CD4-positive, alpha-beta memory T cell (primary cell): ENCODE measurements at regions not wholly inside any gene's neighbourhood (a gene's known extent, or its start where the extent isn't known, plus 50 kb on each side); places are given as distances from the start of the nearest gene placed in this dataset.

Experiments
- CTCF ChIA-PET: fragments of 350-600 bp; sonication (Branson Sonifier 250); formaldehyde crosslinking; loops from one replicate; lab custom pipeline; 2021; ENCODE audit warnings: inconsistent platforms; ENCODE audit not compliant: partially characterized antibody; lab: Charles Lee
- POLR2A ChIA-PET: fragments of 350-600 bp; sonication (Branson Sonifier 250); formaldehyde crosslinking; loops from one replicate; lab custom pipeline; 2021; ENCODE audit not compliant: partially characterized antibody; lab: Charles Lee
- DNase-seq, 5 donors: peaks; one replicate each; pipeline versions ENCODE4 v3.0.0 to v3.0.0-alpha.2; 2020 to 2022; ENCODE audit warnings: mixed read lengths in 1 of 5
- H3K27ac ChIP-seq: one replicate; pipeline ENCODE4 v1.7.0; 2013; ENCODE audit warnings: low read depth, low read length
- H3K27me3 ChIP-seq: 2 replicates; pipeline ENCODE4 v1.7.0; 2013; ENCODE audit warnings: mild to moderate bottlenecking, low read length, moderate library complexity; ENCODE audit not compliant: insufficient read depth
- H3K36me3 ChIP-seq: 2 replicates; pipeline ENCODE4 v1.7.0; 2013; ENCODE audit warnings: mild to moderate bottlenecking, low read length, moderate library complexity; ENCODE audit not compliant: insufficient read depth
- H3K4me1 ChIP-seq: 2 replicates; pipeline ENCODE4 v1.7.0; 2013; ENCODE audit warnings: mild to moderate bottlenecking, low read length, moderate library complexity; ENCODE audit not compliant: insufficient read depth
- H3K4me3 ChIP-seq, 2 donors: one replicate each; pipeline ENCODE4 v1.7.0; 2013; ENCODE audit warnings: low read length in 2 of 2, mild to moderate bottlenecking in 1 of 2
- H3K9me3 ChIP-seq, 2 donors: one replicate each; pipeline ENCODE4 v1.7.0; 2013; ENCODE audit warnings: low read length in 2 of 2, control low read depth in 1 of 2; ENCODE audit not compliant: control insufficient read depth in 1 of 2
- H3K27ac Mint-ChIP-seq, 7 donors: one replicate each; pipeline ENCODE4 v1.8.0; 2020 to 2021; ENCODE audit warnings: mixed read lengths in 7 of 7, mild to moderate bottlenecking in 6 of 7, inconsistent platforms in 3 of 7, moderate library complexity in 3 of 7
- H3K27me3 Mint-ChIP-seq, 2 donors: one replicate each; pipeline ENCODE4 v1.8.0; 2020 to 2021; ENCODE audit warnings: mixed read lengths in 2 of 2
- H3K36me3 Mint-ChIP-seq, 2 donors: one replicate each; pipeline ENCODE4 v1.8.0; 2020 to 2021; ENCODE audit warnings: mixed read lengths in 2 of 2, inconsistent platforms in 1 of 2, mild to moderate bottlenecking in 1 of 2
- H3K4me1 Mint-ChIP-seq, 4 donors: one replicate each; pipeline ENCODE4 v1.8.0; 2020 to 2021; ENCODE audit warnings: mixed read lengths in 4 of 4, mild to moderate bottlenecking in 1 of 4
- H3K4me3 Mint-ChIP-seq, 8 donors: one replicate each; pipeline ENCODE4 v1.8.0; 2020 to 2021; ENCODE audit warnings: mixed read lengths in 8 of 8, mild to moderate bottlenecking in 7 of 8, moderate library complexity in 6 of 8, inconsistent platforms in 3 of 8
- H3K9me3 Mint-ChIP-seq, 8 donors: one replicate each; pipeline ENCODE4 v1.8.0; 2020 to 2021; ENCODE audit warnings: mixed read lengths in 8 of 8, mild to moderate bottlenecking in 5 of 8, inconsistent platforms in 3 of 8, moderate library complexity in 1 of 8
- intact Hi-C: fragments of 100-400 bp; cut with micrococcal nuclease; formaldehyde crosslinking; loops from one replicate; pipeline ENCODE4 v1.15.1; 2023

DNA sequence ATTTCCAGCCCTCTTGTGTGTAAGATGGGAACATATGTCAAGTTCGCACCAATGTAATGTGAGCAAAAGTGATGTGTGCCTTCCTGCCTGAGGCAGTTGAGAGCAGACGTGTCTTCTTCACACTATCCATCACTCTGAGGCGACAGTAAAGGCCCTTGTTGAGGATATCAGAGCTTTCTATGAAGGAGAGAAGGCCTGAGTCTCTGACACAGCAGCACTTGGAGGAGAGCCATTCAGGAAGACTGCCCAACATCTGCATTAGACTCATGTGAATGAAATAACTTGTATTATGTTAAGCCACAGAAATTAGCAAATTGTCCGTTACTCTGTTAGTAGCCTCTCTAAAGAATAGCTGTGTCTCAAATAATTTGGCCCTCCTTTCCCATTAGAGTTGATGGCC is 108.8 kb upstream of the CCDC54 start:
- Histone ChIP-seq H3K27me3 (no peaks in the 10 kb centered on the region), H3K36me3 (no peaks in the 10 kb centered on the region), H3K27ac (no peak overlapping the region), H3K4me3 (no peak overlapping the region), H3K4me1 (peaks cover 3% of the 10 kb centered on the region), H3K9me3 (no peaks in the 10 kb centered on the region)
- Mint-ChIP-seq H3K4me3 (no peak overlapping the region), H3K27ac (no peak overlapping the region), H3K4me1 (peaks cover under 1 to 8% (median 3%) of the 10 kb centered on the region in 4 donors), H3K9me3 (no peaks in the 10 kb centered on the region), H3K27me3 (peaks cover 4 to 10% of the 10 kb centered on the region in 2 donors), H3K36me3 (no peaks in the 10 kb centered on the region)
- intact Hi-C loops, result no loop called here
- ChIA-PET POLR2A (no interaction called here), CTCF (interaction anchor here (0.8 to 2.0 kb wide), 2 partner anchors 32 to 153 kb away, joined by 4 to 7 read pairs; no protein-coding TSS in a partner anchor)
- DNase-seq, result no peak

DNA sequence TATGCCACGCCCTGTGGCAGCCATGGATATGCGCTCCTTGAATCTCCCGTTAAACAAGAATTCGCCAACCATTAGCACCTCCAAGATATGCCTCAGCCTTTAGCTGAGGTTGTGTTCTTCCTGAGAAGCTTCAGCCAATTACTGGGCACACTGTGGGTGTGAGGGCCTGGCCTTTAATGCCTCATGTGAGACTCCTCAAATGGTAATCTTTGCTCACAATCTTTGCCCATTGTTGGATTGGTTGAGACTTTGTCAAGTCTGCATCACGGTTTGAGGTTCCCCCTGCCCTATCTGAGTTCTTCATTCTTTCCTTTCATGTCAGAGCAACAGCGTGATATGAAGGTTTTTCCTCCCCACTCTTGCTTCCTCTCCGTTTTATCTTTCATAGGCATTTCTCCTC is 108.1 kb upstream of the CCDC54 start:
- Histone ChIP-seq H3K4me3 (no peak overlapping the region), H3K36me3 (no peaks in the 10 kb centered on the region), H3K9me3 (no peaks in the 10 kb centered on the region), H3K27me3 (no peaks in the 10 kb centered on the region), H3K27ac (no peak overlapping the region), H3K4me1 (no peaks in the 10 kb centered on the region)
- H3K4me3 Mint-ChIP-seq, result no peak overlapping the region
- intact Hi-C loops, result no loop called here
- ChIA-PET CTCF (interaction anchor here (1.4 kb wide), 1 partner anchor 152 kb away, joined by 5 read pairs; no protein-coding TSS in a partner anchor), POLR2A (no interaction called here)
- peaks cover 7 to 11% of the 10 kb centered on the region in 2 donors for H3K27me3 Mint-ChIP-seq
- H3K4me1 Mint-ChIP-seq, result peaks cover 0 to 2% (median 0%) of the 10 kb centered on the region in 4 donors
- H3K27ac Mint-ChIP-seq, result no peak overlapping the region
- no peaks in the 10 kb centered on the region for H3K9me3 Mint-ChIP-seq
- no peaks in the 10 kb centered on the region for H3K36me3 Mint-ChIP-seq
- DNase-seq, result no peak

DNA sequence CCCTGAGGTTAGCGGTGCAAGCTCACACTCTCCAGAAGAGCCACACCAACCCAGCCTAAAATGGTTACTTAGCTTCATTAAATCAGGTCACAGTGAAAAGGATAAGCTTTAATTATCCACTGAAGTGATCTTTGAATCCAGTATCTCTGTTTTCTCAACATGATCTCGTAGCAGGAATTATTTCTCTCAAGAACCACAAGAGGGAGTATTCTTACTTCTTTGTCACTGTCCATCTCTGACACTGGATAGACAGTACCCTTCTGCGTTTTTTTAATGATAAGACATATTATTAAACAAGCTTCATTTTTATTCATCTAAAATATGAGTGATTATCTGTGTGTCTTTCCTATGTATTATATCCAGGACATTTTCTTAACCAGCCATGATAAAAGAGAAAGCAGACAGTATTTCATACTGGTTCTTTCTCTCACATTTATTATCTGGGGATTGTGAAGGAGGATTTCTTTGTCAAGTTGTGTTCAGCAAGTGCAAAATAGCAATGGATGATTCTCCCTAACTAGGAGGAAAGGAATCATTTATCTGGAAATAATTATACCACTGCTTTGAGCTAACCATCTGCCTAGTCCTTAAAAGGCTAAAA is 105.4 kb upstream of the CCDC54 start:
- no peak overlapping the region for H3K4me3 Mint-ChIP-seq
- no peaks in the 10 kb centered on the region for H3K9me3 Mint-ChIP-seq
- H3K27me3 Mint-ChIP-seq, result peaks cover 10 to 24% of the 10 kb centered on the region in 2 donors
- Histone ChIP-seq H3K4me3 (no peak overlapping the region), H3K9me3 (no peaks in the 10 kb centered on the region), H3K27ac (no peak overlapping the region), H3K36me3 (no peaks in the 10 kb centered on the region), H3K27me3 (no peaks in the 10 kb centered on the region), H3K4me1 (no peaks in the 10 kb centered on the region)
- intact Hi-C loops, result loop anchor here (1.0 to 10.0 kb wide), 4 partner anchors 149 to 469 kb away; partner anchors contain the start of gene BBX
- no peaks in the 10 kb centered on the region for H3K36me3 Mint-ChIP-seq
- H3K27ac Mint-ChIP-seq, result no peak overlapping the region
- no peaks in the 10 kb centered on the region for H3K4me1 Mint-ChIP-seq
- POLR2A ChIA-PET, result interaction anchor here (0.6 kb wide), 1 partner anchor 149 kb away, joined by 3 read pairs; no protein-coding TSS in a partner anchor
- DNase-seq, result peak in 4 of 5 donors; percentile 15 to 27 (median 21)
- CTCF ChIA-PET, result interaction anchor here (0.6 to 5.2 kb wide), 27 partner anchors 9 to 759 kb away, joined by 3 to 22 read pairs (median 4); no protein-coding TSS in a partner anchor

DNA sequence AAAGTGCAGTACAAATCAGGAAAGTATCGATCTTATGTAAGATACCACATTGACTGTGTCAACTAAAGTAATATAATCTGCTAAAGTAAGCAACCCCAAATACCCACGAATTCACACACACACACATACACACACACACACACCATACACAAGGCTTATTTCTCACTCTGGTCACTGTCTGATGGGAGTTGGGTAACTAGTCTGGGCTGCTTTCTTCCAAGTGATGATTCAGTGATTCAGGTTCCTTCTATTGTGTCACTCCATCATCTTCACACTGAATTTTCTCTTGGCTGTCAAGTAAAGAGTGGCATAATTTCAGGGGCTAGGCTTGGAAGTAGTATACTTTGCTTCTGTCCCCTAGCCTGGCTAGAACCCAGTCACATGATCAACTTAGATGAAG is 104.8 kb upstream of the CCDC54 start:
- Histone ChIP-seq H3K27ac (no peak overlapping the region), H3K36me3 (no peaks in the 10 kb centered on the region), H3K4me1 (no peaks in the 10 kb centered on the region), H3K9me3 (no peaks in the 10 kb centered on the region), H3K27me3 (no peaks in the 10 kb centered on the region), H3K4me3 (no peak overlapping the region)
- H3K9me3 Mint-ChIP-seq, result no peaks in the 10 kb centered on the region
- intact Hi-C loops, result loop anchor here (1.0 to 10.0 kb wide), 3 partner anchors 149 to 469 kb away; partner anchors contain the start of gene BBX
- POLR2A ChIA-PET, result interaction anchor here (0.6 kb wide), 1 partner anchor 149 kb away, joined by 3 read pairs; no protein-coding TSS in a partner anchor
- no peaks in the 10 kb centered on the region for H3K36me3 Mint-ChIP-seq
- CTCF ChIA-PET, result interaction anchor here (0.7 to 5.2 kb wide), 14 partner anchors 8 to 390 kb away, joined by 3 to 22 read pairs (median 4); no protein-coding TSS in a partner anchor
- H3K4me1 Mint-ChIP-seq, result no peaks in the 10 kb centered on the region
- H3K27ac Mint-ChIP-seq, result no peak overlapping the region
- peaks cover 10 to 24% of the 10 kb centered on the region in 2 donors for H3K27me3 Mint-ChIP-seq
- no peak overlapping the region for H3K4me3 Mint-ChIP-seq
- DNase-seq, result no peak

DNA sequence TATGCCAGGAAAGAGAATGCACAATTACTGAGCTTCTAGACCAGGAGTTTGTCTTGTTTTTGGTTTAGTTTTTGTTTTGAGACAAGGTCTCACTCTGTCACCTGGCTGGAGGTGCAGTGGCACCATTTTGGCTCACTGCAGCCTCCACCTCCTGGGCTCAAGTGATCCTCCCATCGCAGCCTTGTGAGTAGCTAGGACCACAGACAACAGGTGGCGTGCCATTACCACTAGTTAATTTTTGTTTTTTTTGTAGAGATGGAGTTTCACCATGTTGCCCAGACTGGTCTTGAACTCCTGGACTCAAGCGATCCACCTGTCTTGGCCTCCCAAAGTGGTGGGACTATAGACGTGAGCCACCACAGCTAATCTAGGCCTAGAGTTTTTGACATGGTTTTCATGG is 104.4 kb upstream of the CCDC54 start:
- Mint-ChIP-seq H3K27me3 (peaks cover 10 to 24% of the 10 kb centered on the region in 2 donors), H3K4me1 (no peaks in the 10 kb centered on the region), H3K27ac (no peak overlapping the region), H3K9me3 (no peaks in the 10 kb centered on the region), H3K4me3 (no peak overlapping the region), H3K36me3 (no peaks in the 10 kb centered on the region)
- Histone ChIP-seq H3K27ac (no peak overlapping the region), H3K36me3 (no peaks in the 10 kb centered on the region), H3K27me3 (no peaks in the 10 kb centered on the region), H3K9me3 (no peaks in the 10 kb centered on the region), H3K4me1 (no peaks in the 10 kb centered on the region), H3K4me3 (no peak overlapping the region)
- ChIA-PET CTCF (interaction anchor here (0.9 to 5.2 kb wide), 7 partner anchors 12 to 326 kb away, joined by 3 to 22 read pairs (median 7); no protein-coding TSS in a partner anchor), POLR2A (no interaction called here)
- intact Hi-C loops, result loop anchor here (1.0 to 10.0 kb wide), 3 partner anchors 148 to 468 kb away; partner anchors contain the start of gene BBX
- no peak for DNase-seq

DNA sequence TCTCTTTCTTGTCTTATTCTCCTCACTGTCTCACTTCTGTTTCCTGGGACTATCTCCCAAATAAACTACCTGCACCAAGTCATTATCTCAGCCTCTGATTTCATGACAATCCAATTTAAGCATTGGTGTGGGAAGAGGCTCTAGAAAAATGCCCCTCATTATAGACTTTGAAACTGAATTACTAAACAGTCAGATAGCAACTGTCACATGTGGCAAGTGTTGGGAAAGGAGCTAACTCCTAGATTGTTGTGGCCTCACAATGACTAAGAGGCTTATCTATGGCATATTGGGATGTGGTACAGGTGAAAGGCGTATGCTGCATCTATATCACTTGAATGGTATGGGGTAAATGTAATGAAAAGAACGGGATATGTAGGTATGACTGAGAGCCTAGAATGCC is 103.5 kb upstream of the CCDC54 start:
- Histone ChIP-seq H3K4me1 (no peaks in the 10 kb centered on the region), H3K27ac (no peak overlapping the region), H3K4me3 (no peak overlapping the region), H3K27me3 (no peaks in the 10 kb centered on the region), H3K9me3 (no peaks in the 10 kb centered on the region), H3K36me3 (no peaks in the 10 kb centered on the region)
- H3K4me3 Mint-ChIP-seq, result no peak overlapping the region
- ChIA-PET CTCF (interaction anchor here (0.9 to 5.2 kb wide), 5 partner anchors 11 to 276 kb away, joined by 3 to 22 read pairs (median 7); no protein-coding TSS in a partner anchor), POLR2A (no interaction called here)
- no peak for DNase-seq
- H3K4me1 Mint-ChIP-seq, result no peaks in the 10 kb centered on the region
- H3K27me3 Mint-ChIP-seq, result peaks cover 12 to 19% of the 10 kb centered on the region in 2 donors
- intact Hi-C loops, result loop anchor here (10.0 kb wide), 1 partner anchor 251 kb away; the partner anchor contains the start of gene BBX
- no peaks in the 10 kb centered on the region for H3K9me3 Mint-ChIP-seq
- H3K36me3 Mint-ChIP-seq, result no peaks in the 10 kb centered on the region
- no peak overlapping the region for H3K27ac Mint-ChIP-seq

DNA sequence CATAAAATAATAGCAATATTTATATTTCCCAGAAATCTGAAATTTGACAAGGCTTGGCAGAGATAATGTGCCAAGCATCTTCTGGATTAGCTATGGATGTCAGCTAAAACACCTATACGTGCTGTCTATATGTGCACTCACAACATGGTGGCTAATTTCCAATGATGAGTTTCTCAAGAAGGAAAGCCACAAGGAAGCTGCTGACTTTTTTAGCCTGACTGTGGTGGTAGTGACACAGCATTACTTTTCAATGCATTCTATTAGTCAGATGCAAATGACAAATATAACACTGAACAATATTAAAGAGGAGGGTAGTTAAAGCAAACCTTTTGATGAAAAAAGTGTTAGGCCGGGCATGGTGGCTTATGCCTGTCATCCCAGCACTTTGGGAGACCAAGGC is 101.7 kb upstream of the CCDC54 start:
- Mint-ChIP-seq H3K27ac (no peak overlapping the region), H3K27me3 (peaks cover 13 to 20% of the 10 kb centered on the region in 2 donors), H3K4me3 (no peak overlapping the region), H3K36me3 (no peaks in the 10 kb centered on the region), H3K4me1 (peaks cover 0 to 2% (median 0%) of the 10 kb centered on the region in 4 donors), H3K9me3 (no peaks in the 10 kb centered on the region)
- no peaks in the 10 kb centered on the region for H3K36me3 ChIP-seq
- no peak overlapping the region for H3K4me3 ChIP-seq
- H3K4me1 ChIP-seq, result no peaks in the 10 kb centered on the region
- CTCF ChIA-PET, result interaction anchor here (1.1 to 5.2 kb wide), 3 partner anchors 9 to 154 kb away, joined by 3 to 22 read pairs (median 4); no protein-coding TSS in a partner anchor
- POLR2A ChIA-PET, result no interaction called here
- H3K27ac ChIP-seq, result no peak overlapping the region
- no peaks in the 10 kb centered on the region for H3K27me3 ChIP-seq
- H3K9me3 ChIP-seq, result no peaks in the 10 kb centered on the region
- intact Hi-C loops, result loop anchor here (10.0 kb wide), 1 partner anchor 249 kb away; the partner anchor contains the start of gene BBX
- DNase-seq, result no peak
